T-helper 2 cell treated with Interferon-gamma antibody and Interleukin-4, amounts not matched to agents 100 ng/mL and 5 ng/mL, for 36 hours (primary cell): ENCODE measurements at regions not wholly inside any gene's neighbourhood (a gene's known extent, or its start where the extent isn't known, plus 50 kb on each side); places are given as distances from the start of the nearest gene placed in this dataset.

Experiments
- intact Hi-C: fragments of 100-400 bp; cut with micrococcal nuclease; formaldehyde crosslinking; loops from one replicate; pipeline ENCODE4 v1.15.1; 2023

DNA sequence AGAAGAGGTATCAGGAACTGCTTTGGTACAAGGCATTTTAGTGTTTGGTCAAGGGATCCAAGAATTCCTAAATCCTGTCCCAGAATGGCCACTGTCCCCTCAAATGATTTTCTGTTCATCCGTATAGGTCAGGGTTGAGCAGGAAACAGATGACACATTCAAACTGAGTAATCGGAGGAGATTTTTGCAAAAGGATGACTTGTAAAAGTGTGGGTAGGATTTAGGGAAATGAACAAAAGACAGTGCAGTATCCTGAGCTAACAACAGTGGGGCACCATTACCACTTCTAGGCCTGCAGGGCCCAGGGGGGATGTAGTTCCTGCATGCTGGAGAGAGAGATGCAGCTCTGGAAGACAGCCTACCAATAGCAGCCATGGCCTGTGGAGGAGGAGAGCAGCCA is 290.1 kb downstream of the ZSWIM6 start:
- intact Hi-C loops: no loop called here

DNA sequence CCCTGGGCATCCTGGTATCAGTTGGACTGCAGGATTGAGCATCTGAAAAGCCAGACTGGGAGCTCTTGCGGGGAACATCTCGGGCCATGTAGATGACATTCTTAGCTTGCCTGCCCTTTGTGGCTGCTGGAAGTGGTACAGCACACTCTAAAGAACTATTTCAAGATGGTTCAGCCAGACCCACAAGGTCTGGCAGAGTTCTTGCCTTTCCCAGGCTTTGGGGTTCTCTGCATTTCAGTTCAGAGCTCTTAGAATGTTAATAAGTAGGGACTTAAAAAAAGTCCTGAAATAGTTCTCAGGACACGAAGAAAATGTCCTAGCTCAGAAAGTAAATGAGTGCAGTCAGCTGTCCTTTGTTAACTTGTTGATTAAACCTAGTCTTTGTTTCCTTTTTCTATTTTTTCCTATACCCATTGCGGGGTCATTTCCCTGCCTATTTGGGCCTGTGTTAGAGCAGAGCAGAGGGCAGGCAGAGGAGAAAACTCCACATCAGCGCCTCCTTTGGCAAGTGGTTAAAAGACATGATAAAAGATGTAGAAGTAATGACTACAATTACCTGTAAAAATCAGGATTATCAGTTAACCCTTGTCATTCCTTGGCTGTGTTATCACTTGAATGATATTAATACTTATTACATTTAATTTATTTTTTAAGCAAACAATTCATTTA is 291.5 kb downstream of the ZSWIM6 start:
- intact Hi-C loops: no loop called here

DNA sequence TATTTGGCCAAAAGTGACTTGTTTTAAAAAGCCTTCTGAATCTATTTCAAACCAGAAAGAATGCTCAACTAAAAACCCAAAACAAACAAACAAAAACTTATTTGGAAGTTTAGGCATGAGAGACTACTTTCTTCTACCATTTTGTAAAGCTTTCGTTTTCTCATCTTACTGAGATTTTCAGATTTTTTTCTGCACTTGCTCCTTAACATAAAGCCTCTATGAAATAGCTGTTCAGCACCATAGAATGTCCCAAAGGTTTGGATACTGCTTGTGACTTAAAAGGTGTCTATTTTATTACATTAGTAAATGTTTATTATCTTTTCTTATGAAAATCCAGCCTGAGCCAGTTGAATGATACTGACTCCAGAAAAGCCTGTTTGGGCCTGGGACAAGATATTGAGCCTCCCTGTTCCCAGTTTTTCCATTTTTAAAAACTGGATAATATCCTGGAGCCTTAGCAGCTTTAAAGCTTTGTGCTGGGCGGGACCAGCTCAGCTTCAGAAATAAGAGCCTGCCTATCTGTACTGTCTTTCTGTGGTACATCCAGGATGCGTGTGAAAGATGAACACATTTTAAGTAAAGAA is 292.6 kb downstream of the ZSWIM6 start:
- intact Hi-C loops: no loop called here

GRCh38 chr5:61625137-61625561 is 293.1 kb downstream of the ZSWIM6 start:
- intact Hi-C loops: no loop called here

- intact Hi-C loops: no loop called here
Measured at GRCh38 chr5:61625681-61626621, 293.9 kb downstream of the ZSWIM6 start.

- intact Hi-C loops: no loop called here
Measured at GRCh38 chr5:61626639-61627282, 294.7 kb downstream of the ZSWIM6 start.

- intact Hi-C loops: no loop called here
Measured at GRCh38 chr5:61627531-61627930, 295.5 kb downstream of the ZSWIM6 start.

- intact Hi-C loops: no loop called here
Measured at GRCh38 chr5:61630908-61631307, 298.9 kb downstream of the ZSWIM6 start.

- intact Hi-C loops: no loop called here
Measured at GRCh38 chr5:61631438-61631941, 299.4 kb downstream of the ZSWIM6 start.

DNA sequence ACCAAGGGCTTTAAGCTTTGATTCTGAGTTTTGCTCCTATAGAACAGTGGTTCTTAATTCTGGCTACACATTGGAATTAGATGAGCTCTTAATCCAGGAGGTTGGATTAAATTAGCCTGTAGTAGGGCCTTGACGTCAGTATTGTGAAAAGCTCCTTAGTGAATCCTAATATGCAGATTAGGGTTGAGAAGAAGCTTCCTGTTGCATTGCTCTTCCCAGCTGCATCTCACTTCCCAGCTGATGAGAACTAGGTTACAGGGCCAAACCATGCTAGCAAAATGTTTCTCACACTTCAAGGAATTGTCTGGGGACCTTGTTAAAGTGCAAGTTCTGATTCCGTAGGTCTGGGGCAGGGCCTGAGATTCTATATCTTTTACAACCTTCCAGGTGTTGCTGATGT is 300.0 kb downstream of the ZSWIM6 start:
- intact Hi-C loops: no loop called here

GRCh38 chr5:61635271-61635670 is 303.2 kb downstream of the ZSWIM6 start:
- intact Hi-C loops: no loop called here

- intact Hi-C loops: no loop called here
Measured at GRCh38 chr5:61637566-61637965, 305.5 kb downstream of the ZSWIM6 start.

DNA sequence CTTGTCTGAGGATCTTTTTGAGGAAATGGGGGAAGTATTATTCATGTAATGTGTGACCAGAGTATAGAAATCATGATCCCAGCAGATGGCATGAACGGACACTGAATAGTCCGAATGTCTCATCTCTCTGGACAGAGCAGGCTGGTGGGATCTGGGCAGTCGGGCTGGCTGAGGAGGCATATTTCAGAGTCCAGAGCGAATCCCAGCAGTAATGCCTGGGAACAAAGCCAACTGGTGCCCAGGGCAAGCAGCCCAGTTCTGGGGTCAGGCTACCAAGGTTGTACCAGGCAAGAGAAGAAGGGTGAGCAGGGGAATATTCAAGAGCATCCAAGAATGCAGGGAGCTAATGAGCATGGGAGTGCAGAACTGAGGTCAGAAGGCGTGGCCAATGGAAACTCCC is 306.4 kb downstream of the ZSWIM6 start:
- intact Hi-C loops: no loop called here

- intact Hi-C loops: no loop called here
Measured at GRCh38 chr5:61640179-61641021, 308.3 kb downstream of the ZSWIM6 start.

DNA sequence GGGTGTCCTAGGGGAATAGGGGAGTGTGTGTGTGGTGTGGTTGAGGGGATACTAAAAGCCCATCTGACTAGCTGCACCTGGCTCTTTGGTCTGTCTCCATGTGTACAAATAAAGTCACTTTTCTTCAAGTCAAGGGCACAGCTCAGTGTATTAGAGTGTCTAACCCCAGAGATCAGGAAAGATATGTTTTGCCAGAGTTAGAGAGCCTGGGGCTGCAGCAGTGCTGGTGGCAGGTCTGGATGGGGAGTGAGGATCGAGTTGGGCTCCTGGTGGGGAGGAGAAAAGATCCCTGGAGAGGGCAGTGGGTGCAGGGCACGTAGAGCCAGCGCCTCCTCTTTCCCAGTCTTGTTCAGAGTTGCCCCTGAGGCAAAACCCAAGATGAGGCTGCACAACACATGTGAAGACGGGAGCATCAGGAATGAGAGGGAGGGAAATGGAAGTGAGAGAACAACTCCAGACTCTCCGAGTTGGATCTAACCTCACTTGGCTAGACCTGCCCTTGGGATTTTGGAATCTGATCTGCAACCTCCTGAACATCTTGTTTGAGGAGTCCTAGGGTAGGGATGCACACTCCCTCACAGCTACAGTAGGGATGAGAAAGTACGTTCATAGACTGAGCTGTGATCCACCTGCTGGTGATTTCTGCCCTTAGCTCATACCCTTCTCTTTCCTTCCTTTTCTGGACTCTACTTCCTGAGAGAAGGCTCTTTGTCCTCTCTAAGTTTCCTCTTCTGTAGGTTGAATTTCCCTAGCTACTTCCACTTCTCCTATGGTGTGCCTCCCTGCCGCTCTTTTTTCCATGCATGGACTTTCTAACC is 309.9 kb downstream of the ZSWIM6 start:
- intact Hi-C loops: no loop called here

- intact Hi-C loops: no loop called here
Measured at GRCh38 chr5:61647672-61648071, 315.6 kb downstream of the ZSWIM6 start.

GRCh38 chr5:61649231-61649630 is 317.2 kb downstream of the ZSWIM6 start:
- intact Hi-C loops: no loop called here

- intact Hi-C loops: loop anchor here (10.0 kb wide), 1 partner anchor 485 kb away; the partner anchor contains the start of gene SMIM15
Measured at GRCh38 chr5:61649971-61650370, 317.9 kb downstream of the ZSWIM6 start.

DNA sequence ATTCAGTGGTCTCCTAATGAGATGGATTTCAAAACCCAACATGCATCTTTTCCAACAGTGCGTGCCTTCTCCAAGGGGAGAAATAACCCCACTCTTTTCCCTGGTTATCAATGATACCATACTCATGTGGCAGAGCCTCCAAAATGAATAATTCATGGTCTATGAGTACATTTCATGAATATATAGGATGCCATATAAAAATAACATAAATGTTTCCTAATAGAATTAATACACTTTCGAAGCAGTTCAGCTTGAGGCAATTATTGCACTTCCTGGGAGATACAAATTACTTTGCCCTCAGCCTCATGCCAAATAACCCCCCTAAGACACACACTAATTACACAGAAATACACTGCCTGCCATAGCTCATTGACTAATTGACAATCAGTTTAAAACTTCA is 318.6 kb downstream of the ZSWIM6 start:
- intact Hi-C loops: loop anchor here (10.0 kb wide), 1 partner anchor 486 kb away; the partner anchor contains the start of gene SMIM15
